ENCODE measurements at regions not wholly inside any gene's neighbourhood (a gene's known extent, or its start where the extent isn't known, plus 50 kb on each side); places are given as distances from the start of the nearest gene placed in this dataset.

- H3K4me1 Mint-ChIP-seq (ENCODE audit: unreplicated experiment): no peaks in the 10 kb centered on the region
- no peaks in the 10 kb centered on the region for H3K27me3 Mint-ChIP-seq (ENCODE audit: unreplicated experiment)
- H3K9me3 Mint-ChIP-seq (ENCODE audit: unreplicated experiment): no peaks in the 10 kb centered on the region
- TF ChIP-seq CTCF (IDR thresholded peaks at IDR 0.05): no peak
- no peak overlapping the region for H3K27ac Mint-ChIP-seq (ENCODE audit: unreplicated experiment)
- no peak overlapping the region for H3K4me3 Mint-ChIP-seq (ENCODE audit: unreplicated experiment)
- no peak for DNase-seq (ENCODE audit: extremely low spot score, unreplicated experiment)
- no peaks in the 10 kb centered on the region for H3K36me3 Mint-ChIP-seq (ENCODE audit: unreplicated experiment)
Observed at GRCh38 chr7:114765331-114766040, 156.4 kb upstream of the MDFIC start.

- TF ChIP-seq CTCF (IDR thresholded peaks at IDR 0.05): no peak
- Mint-ChIP-seq H3K9me3 (ENCODE audit: unreplicated experiment) (no peaks in the 10 kb centered on the region), H3K4me1 (ENCODE audit: unreplicated experiment) (no peaks in the 10 kb centered on the region), H3K4me3 (ENCODE audit: unreplicated experiment) (no peak overlapping the region), H3K27ac (ENCODE audit: unreplicated experiment) (no peak overlapping the region), H3K27me3 (ENCODE audit: unreplicated experiment) (no peaks in the 10 kb centered on the region), H3K36me3 (ENCODE audit: unreplicated experiment) (no peaks in the 10 kb centered on the region)
- DNase-seq (ENCODE audit: extremely low spot score, unreplicated experiment): no peak
Observed at GRCh38 chr7:114766041-114766356, 155.9 kb upstream of the MDFIC start.

- Mint-ChIP-seq H3K4me1 (ENCODE audit: unreplicated experiment) (no peaks in the 10 kb centered on the region), H3K4me3 (ENCODE audit: unreplicated experiment) (no peak overlapping the region), H3K27me3 (ENCODE audit: unreplicated experiment) (peaks cover 3% of the 10 kb centered on the region), H3K9me3 (ENCODE audit: unreplicated experiment) (no peaks in the 10 kb centered on the region), H3K27ac (ENCODE audit: unreplicated experiment) (no peak overlapping the region), H3K36me3 (ENCODE audit: unreplicated experiment) (no peaks in the 10 kb centered on the region)
- no peak for TF ChIP-seq CTCF (IDR thresholded peaks at IDR 0.05)
- no peak for DNase-seq (ENCODE audit: extremely low spot score, unreplicated experiment)
Observed at GRCh38 chr7:114777288-114777687, 144.6 kb upstream of the MDFIC start.

- no peaks in the 10 kb centered on the region for H3K4me1 Mint-ChIP-seq (ENCODE audit: unreplicated experiment)
- DNase-seq (ENCODE audit: extremely low spot score, unreplicated experiment): no peak
- H3K27ac Mint-ChIP-seq (ENCODE audit: unreplicated experiment): no peak overlapping the region
- TF ChIP-seq CTCF (IDR thresholded peaks at IDR 0.05): no peak
- no peaks in the 10 kb centered on the region for H3K27me3 Mint-ChIP-seq (ENCODE audit: unreplicated experiment)
- peaks cover 3% of the 10 kb centered on the region for H3K9me3 Mint-ChIP-seq (ENCODE audit: unreplicated experiment)
- no peak overlapping the region for H3K4me3 Mint-ChIP-seq (ENCODE audit: unreplicated experiment)
- H3K36me3 Mint-ChIP-seq (ENCODE audit: unreplicated experiment): no peaks in the 10 kb centered on the region
Observed at GRCh38 chr7:114783508-114783907, 138.4 kb upstream of the MDFIC start.

- no peak for DNase-seq (ENCODE audit: extremely low spot score, unreplicated experiment)
- no peaks in the 10 kb centered on the region for H3K36me3 Mint-ChIP-seq (ENCODE audit: unreplicated experiment)
- TF ChIP-seq CTCF (IDR thresholded peaks at IDR 0.05): no peak
- H3K4me3 Mint-ChIP-seq (ENCODE audit: unreplicated experiment): no peak overlapping the region
- H3K4me1 Mint-ChIP-seq (ENCODE audit: unreplicated experiment): peaks cover under 1% of the 10 kb centered on the region
- no peaks in the 10 kb centered on the region for H3K27me3 Mint-ChIP-seq (ENCODE audit: unreplicated experiment)
- H3K27ac Mint-ChIP-seq (ENCODE audit: unreplicated experiment): no peak overlapping the region
- peaks cover 5% of the 10 kb centered on the region for H3K9me3 Mint-ChIP-seq (ENCODE audit: unreplicated experiment)
Observed at GRCh38 chr7:114784177-114784576, 137.7 kb upstream of the MDFIC start.
